ENCODE measurements at regions not wholly inside any gene's neighbourhood (a gene's known extent, or its start where the extent isn't known, plus 50 kb on each side); places are given as distances from the start of the nearest gene placed in this dataset.

DNA sequence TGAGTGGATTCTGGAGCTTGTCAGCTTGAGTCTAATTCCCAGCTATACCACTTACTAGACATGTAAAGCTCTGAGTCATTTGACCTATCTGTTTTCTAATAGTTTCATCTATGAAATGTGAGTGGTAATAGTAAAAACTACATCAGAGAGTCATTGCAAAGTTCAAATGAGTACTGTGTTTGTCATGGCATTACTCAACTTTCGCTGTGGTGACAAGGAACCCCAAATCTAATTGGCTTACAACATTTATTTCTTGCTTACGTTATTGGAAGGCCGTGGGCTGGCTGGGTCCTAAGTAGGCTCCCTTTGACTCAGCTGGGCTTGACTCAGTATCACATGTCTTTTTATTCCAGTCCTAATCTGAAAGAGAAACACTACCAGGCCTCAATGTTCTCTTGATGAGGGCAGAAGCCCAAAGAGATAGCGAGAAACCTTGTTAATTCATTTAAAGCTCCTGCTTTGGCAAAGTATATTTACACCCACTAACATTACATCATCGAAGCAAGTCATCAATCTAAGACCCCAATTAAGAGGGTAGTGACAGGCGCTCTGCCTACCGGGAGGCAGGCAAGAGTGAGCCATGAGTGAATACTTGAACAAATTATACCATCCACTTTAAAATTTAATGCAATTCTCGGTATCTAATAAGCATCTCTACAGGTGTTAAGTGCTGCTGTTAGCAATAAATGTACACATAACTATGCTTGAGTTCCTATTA lies 431.8 kb upstream of the SPHKAP start:
- TF ChIP-seq, protein P1, sequence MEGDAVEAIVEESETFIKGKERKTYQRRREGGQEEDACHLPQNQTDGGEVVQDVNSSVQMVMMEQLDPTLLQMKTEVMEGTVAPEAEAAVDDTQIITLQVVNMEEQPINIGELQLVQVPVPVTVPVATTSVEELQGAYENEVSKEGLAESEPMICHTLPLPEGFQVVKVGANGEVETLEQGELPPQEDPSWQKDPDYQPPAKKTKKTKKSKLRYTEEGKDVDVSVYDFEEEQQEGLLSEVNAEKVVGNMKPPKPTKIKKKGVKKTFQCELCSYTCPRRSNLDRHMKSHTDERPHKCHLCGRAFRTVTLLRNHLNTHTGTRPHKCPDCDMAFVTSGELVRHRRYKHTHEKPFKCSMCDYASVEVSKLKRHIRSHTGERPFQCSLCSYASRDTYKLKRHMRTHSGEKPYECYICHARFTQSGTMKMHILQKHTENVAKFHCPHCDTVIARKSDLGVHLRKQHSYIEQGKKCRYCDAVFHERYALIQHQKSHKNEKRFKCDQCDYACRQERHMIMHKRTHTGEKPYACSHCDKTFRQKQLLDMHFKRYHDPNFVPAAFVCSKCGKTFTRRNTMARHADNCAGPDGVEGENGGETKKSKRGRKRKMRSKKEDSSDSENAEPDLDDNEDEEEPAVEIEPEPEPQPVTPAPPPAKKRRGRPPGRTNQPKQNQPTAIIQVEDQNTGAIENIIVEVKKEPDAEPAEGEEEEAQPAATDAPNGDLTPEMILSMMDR (IDR thresholded peaks at IDR 0.05) = no peak
- H3K27ac ChIP-seq = no peak overlapping the region
- no peaks in the 10 kb centered on the region for H3K27me3 ChIP-seq
- DNase-seq (ENCODE audit: low spot score in 2 of 2) = no peak
- intact Hi-C loops (cut with DNase I) = no loop called here
- no peaks in the 10 kb centered on the region for H3K36me3 ChIP-seq
- H3K4me1 ChIP-seq = no peaks in the 10 kb centered on the region
- H3K4me3 ChIP-seq = no peak overlapping the region
- no peaks in the 10 kb centered on the region for H3K9me3 ChIP-seq

DNA sequence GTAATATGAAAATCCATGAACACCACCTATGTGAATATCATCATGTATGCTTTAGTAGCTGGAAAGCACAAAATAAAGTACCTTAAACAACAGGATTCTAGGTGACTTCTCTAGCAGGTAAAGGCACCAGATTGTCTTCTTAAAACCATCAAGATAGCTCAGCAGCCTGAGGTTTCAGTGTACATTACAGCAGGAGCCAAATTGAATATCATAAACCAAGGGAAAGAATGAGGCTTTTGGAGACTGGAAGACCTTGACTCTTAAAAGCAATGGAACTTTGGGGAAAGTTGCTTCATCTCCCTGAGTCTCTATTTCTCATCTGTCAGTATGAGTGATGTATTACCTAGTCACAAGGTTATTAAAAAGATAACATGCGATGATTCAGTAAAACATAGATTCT lies 429.7 kb upstream of the SPHKAP start:
- no peaks in the 10 kb centered on the region for H3K36me3 ChIP-seq
- no peaks in the 10 kb centered on the region for H3K9me3 ChIP-seq
- H3K4me3 ChIP-seq = peak overlapping the region in 1 of 2 donors; percentile 13
- no peaks in the 10 kb centered on the region for H3K4me1 ChIP-seq
- no peaks in the 10 kb centered on the region for H3K27me3 ChIP-seq
- intact Hi-C loops (cut with DNase I) = no loop called here
- TF ChIP-seq, protein P1 (IDR thresholded peaks at IDR 0.05) = no peak
- H3K27ac ChIP-seq = no peak overlapping the region
- no peak for DNase-seq (ENCODE audit: low spot score in 2 of 2)

DNA sequence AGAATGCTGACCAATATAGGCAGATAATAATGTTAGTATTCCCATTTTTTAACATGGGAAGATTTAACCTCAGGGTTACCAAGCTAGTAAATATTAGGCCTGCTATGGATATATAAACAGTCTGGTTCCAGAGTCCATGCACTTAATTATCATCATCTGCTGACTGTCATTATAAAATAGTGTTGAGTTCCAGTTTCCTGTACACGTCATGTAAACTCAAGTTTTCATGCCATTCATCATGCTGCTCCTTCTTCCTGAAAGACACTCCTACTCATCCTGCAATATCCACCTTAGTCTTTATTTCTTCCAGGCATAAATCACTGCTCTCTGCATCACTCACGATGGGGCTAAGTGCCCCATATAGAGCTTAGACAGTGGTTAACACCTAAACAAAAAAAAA lies 420.8 kb upstream of the SPHKAP start:
- no peaks in the 10 kb centered on the region for H3K27me3 ChIP-seq
- intact Hi-C loops (cut with DNase I) = no loop called here

DNA sequence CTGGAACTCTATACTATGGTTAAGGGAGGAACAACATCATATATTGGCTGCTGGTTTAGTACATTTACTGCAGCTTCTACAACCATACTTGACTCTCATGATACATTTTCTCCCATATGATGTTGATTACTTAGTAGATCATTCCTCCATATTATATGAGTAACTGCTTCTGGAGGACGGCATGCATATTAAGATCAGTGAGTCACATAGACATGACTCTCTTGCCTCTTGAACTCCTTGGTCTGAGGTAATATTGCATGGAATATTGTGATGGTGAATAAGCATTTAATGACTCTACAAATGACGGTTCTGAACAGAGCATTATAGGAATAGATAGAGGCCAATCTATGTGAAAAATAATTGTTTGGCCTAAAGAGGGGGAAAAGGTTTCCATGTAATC lies 418.8 kb upstream of the SPHKAP start:
- H3K4me1 ChIP-seq = no peaks in the 10 kb centered on the region
- TF ChIP-seq, protein P1 (IDR thresholded peaks at IDR 0.05) = no peak
- no peak overlapping the region for H3K27ac ChIP-seq
- no peaks in the 10 kb centered on the region for H3K27me3 ChIP-seq
- H3K9me3 ChIP-seq = no peaks in the 10 kb centered on the region
- no peaks in the 10 kb centered on the region for H3K36me3 ChIP-seq
- intact Hi-C loops (cut with DNase I) = no loop called here
- DNase-seq (ENCODE audit: low spot score in 2 of 2) = no peak
- H3K4me3 ChIP-seq = no peak overlapping the region

More for the DNA sequence above, 420.8 kb upstream of the SPHKAP start:
- no peak for DNase-seq (ENCODE audit: low spot score in 2 of 2)
- no peak overlapping the region for H3K4me3 ChIP-seq
- no peak overlapping the region for H3K27ac ChIP-seq
- H3K4me1 ChIP-seq = no peaks in the 10 kb centered on the region
- H3K36me3 ChIP-seq = no peaks in the 10 kb centered on the region
- no peaks in the 10 kb centered on the region for H3K9me3 ChIP-seq
- TF ChIP-seq, protein P1 (IDR thresholded peaks at IDR 0.05) = no peak

DNA sequence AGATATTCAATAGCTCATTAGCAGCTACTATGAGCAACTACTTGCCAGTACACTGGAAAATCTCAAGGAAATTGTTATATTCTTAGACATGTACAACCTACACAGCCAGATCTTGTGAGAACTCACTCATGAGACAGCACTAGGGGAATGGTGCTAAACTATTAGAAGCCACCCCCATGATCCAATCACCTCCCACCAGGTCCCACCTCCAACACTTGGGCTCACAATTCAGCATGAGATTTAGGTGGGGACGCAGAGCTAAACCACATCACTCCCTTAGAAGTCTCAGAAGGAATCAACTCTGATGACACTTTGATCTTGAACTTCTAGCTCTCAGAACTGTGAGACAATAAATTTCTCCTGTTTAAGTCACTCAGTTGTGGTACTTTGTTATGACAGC lies 418.3 kb upstream of the SPHKAP start:
- Histone ChIP-seq H3K36me3 (no peaks in the 10 kb centered on the region), H3K27ac (no peak overlapping the region), H3K4me1 (no peaks in the 10 kb centered on the region), H3K4me3 (no peak overlapping the region), H3K27me3 (no peaks in the 10 kb centered on the region), H3K9me3 (no peaks in the 10 kb centered on the region)
- DNase-seq (ENCODE audit: low spot score in 2 of 2) = no peak
- intact Hi-C loops (cut with DNase I) = no loop called here
- TF ChIP-seq, protein P1 (IDR thresholded peaks at IDR 0.05) = no peak

DNA sequence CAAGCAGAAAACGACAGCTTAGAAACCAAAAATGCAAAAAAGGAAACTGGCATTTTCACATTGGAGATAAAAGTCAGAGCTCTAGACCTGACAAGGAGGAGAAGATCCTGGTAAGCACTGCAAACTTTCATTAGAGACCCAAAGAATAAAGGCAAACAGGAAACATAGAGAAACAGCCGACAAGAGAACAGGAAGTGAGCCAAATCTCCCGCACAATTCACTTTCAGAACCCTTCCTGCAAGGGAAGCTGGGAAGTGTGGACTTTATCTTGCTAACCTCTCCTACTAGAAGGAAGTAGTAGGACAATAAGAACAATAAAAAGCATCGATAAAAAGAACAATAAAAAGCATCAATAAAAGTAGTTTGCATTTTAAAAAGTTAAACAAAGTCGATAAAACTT lies 417.8 kb upstream of the SPHKAP start:
- H3K27ac ChIP-seq = no peak overlapping the region
- TF ChIP-seq, protein P1 (IDR thresholded peaks at IDR 0.05) = no peak
- H3K4me3 ChIP-seq = no peak overlapping the region
- no peaks in the 10 kb centered on the region for H3K9me3 ChIP-seq
- H3K4me1 ChIP-seq = no peaks in the 10 kb centered on the region
- no peak for DNase-seq (ENCODE audit: low spot score in 2 of 2)
- no peaks in the 10 kb centered on the region for H3K27me3 ChIP-seq
- no peaks in the 10 kb centered on the region for H3K36me3 ChIP-seq
- intact Hi-C loops (cut with DNase I) = no loop called here

Measured in ascending aorta (tissue), 2 donors.